Endothelial cell (in vitro differentiated cells): ENCODE measurements at regions not wholly inside any gene's neighbourhood (a gene's known extent, or its start where the extent isn't known, plus 50 kb on each side); places are given as distances from the start of the nearest gene placed in this dataset.

Source experiments
- DNase-seq: peaks from one replicate; pipeline ENCODE4 v3.0.0; 2021; ENCODE audit warnings: low spot score
- H3K27ac Mint-ChIP-seq: one replicate; pipeline ENCODE4 v1.8.0; 2021; ENCODE audit warnings: mixed read lengths, inconsistent platforms; ENCODE audit not compliant: unreplicated experiment
- H3K27me3 Mint-ChIP-seq: one replicate; pipeline ENCODE4 v1.8.0; 2021; ENCODE audit warnings: mild to moderate bottlenecking, moderate library complexity, mixed read lengths, inconsistent platforms; ENCODE audit not compliant: unreplicated experiment
- H3K36me3 Mint-ChIP-seq: one replicate; pipeline ENCODE4 v1.8.0; 2021; ENCODE audit warnings: mild to moderate bottlenecking, low read depth, mixed read lengths, inconsistent platforms; ENCODE audit not compliant: unreplicated experiment
- H3K4me1 Mint-ChIP-seq: one replicate; pipeline ENCODE4 v1.8.0; 2021; ENCODE audit warnings: mild to moderate bottlenecking, mixed read lengths, inconsistent platforms; ENCODE audit not compliant: unreplicated experiment
- H3K4me3 Mint-ChIP-seq: one replicate; pipeline ENCODE4 v1.8.0; 2021; ENCODE audit warnings: mild to moderate bottlenecking, mixed read lengths, inconsistent platforms; ENCODE audit not compliant: unreplicated experiment
- H3K9me3 Mint-ChIP-seq: one replicate; pipeline ENCODE4 v1.8.0; 2021; ENCODE audit warnings: mixed read lengths, inconsistent platforms; ENCODE audit not compliant: unreplicated experiment
- CTCF ChIP-seq: fragments of 200-600 bp; sonication (generic); IDR thresholded peaks from one replicate; pipeline ENCODE4 v1.5.0; 2021; ENCODE audit warnings: antibody characterized with exemption; ENCODE audit not compliant: unreplicated experiment

GRCh38 chr1:73635021-73635420 is 563.0 kb downstream of the LRRIQ3 start:
- H3K27ac Mint-ChIP-seq: no peak overlapping the region
- H3K36me3 Mint-ChIP-seq: no peaks in the 10 kb centered on the region
- no peaks in the 10 kb centered on the region for H3K9me3 Mint-ChIP-seq
- peaks cover 9% of the 10 kb centered on the region for H3K4me1 Mint-ChIP-seq
- no peak for TF ChIP-seq CTCF
- DNase-seq: no peak
- no peak overlapping the region for H3K4me3 Mint-ChIP-seq
- peaks cover 1% of the 10 kb centered on the region for H3K27me3 Mint-ChIP-seq

- H3K36me3 Mint-ChIP-seq: no peaks in the 10 kb centered on the region
- TF ChIP-seq CTCF: no peak
- H3K9me3 Mint-ChIP-seq: no peaks in the 10 kb centered on the region
- H3K4me1 Mint-ChIP-seq: no peaks in the 10 kb centered on the region
- peaks cover 1% of the 10 kb centered on the region for H3K27me3 Mint-ChIP-seq
- H3K4me3 Mint-ChIP-seq: no peak overlapping the region
- DNase-seq: no peak
- no peak overlapping the region for H3K27ac Mint-ChIP-seq
These were observed 570.3 kb downstream of the LRRIQ3 start for GRCh38 chr1:73627723-73628122.

GRCh38 chr1:73626326-73626725 is 571.6 kb downstream of the LRRIQ3 start:
- no peaks in the 10 kb centered on the region for H3K4me1 Mint-ChIP-seq
- H3K36me3 Mint-ChIP-seq: no peaks in the 10 kb centered on the region
- DNase-seq: no peak
- H3K27me3 Mint-ChIP-seq: no peaks in the 10 kb centered on the region
- TF ChIP-seq CTCF: no peak
- no peaks in the 10 kb centered on the region for H3K9me3 Mint-ChIP-seq
- no peak overlapping the region for H3K4me3 Mint-ChIP-seq
- H3K27ac Mint-ChIP-seq: no peak overlapping the region

- DNase-seq: no peak
- no peak overlapping the region for H3K4me3 Mint-ChIP-seq
- no peak for TF ChIP-seq CTCF
- H3K27me3 Mint-ChIP-seq: no peaks in the 10 kb centered on the region
- H3K9me3 Mint-ChIP-seq: no peaks in the 10 kb centered on the region
- no peak overlapping the region for H3K27ac Mint-ChIP-seq
- no peaks in the 10 kb centered on the region for H3K4me1 Mint-ChIP-seq
- no peaks in the 10 kb centered on the region for H3K36me3 Mint-ChIP-seq
These were observed 574.0 kb downstream of the LRRIQ3 start for GRCh38 chr1:73623946-73624345.

- no peak for TF ChIP-seq CTCF
- DNase-seq: no peak
- Mint-ChIP-seq H3K27me3 (no peaks in the 10 kb centered on the region), H3K27ac (no peak overlapping the region), H3K9me3 (no peaks in the 10 kb centered on the region), H3K4me1 (no peaks in the 10 kb centered on the region), H3K4me3 (no peak overlapping the region), H3K36me3 (no peaks in the 10 kb centered on the region)
These were observed 580.8 kb downstream of the LRRIQ3 start for GRCh38 chr1:73617145-73617544.
